Karpas-422 (cell line): ENCODE measurements at regions not wholly inside any gene's neighbourhood (a gene's known extent, or its start where the extent isn't known, plus 50 kb on each side); places are given as distances from the start of the nearest gene placed in this dataset.

Experiments
- DNase-seq: peaks from one replicate; pipeline ENCODE4 v3.0.0-alpha.2; 2015
- H2AFZ ChIP-seq: fragments of 200-600 bp; sonication (generic); 2 replicates; pipeline ENCODE4 v1.6.1; 2014; ENCODE audit warnings: antibody characterized with exemption, low read length, mixed read lengths
- H3K27ac ChIP-seq: fragments of 200-600 bp; sonication (generic); 2 replicates; pipeline ENCODE4 v1.5.1; 2014; ENCODE audit warnings: mild to moderate bottlenecking, low read length, moderate library complexity
- H3K27me3 ChIP-seq: fragments of 200-600 bp; sonication (generic); 2 replicates; pipeline ENCODE4 v1.6.1; 2014; ENCODE audit warnings: low read length, mixed read lengths
- H3K36me3 ChIP-seq: fragments of 200-600 bp; sonication (generic); 2 replicates; pipeline ENCODE4 v1.6.1; 2014; ENCODE audit warnings: low read length, mixed read lengths; ENCODE audit not compliant: insufficient read depth
- H3K4me1 ChIP-seq: fragments of 200-600 bp; sonication (generic); 2 replicates; pipeline ENCODE4 v1.6.1; 2014; ENCODE audit warnings: mild to moderate bottlenecking, low read length, mixed read lengths
- H3K4me2 ChIP-seq: fragments of 200-600 bp; sonication (generic); 2 replicates; pipeline ENCODE4 v1.6.1; 2014; ENCODE audit warnings: low read length, low read depth, mild to moderate bottlenecking; ENCODE audit not compliant: poor library complexity, severe bottlenecking
- H3K4me3 ChIP-seq: fragments of 200-600 bp; sonication (generic); 2 replicates; pipeline ENCODE4 v1.5.1; 2014; ENCODE audit warnings: mild to moderate bottlenecking, antibody characterized with exemption, low read length, mixed read lengths
- H3K79me2 ChIP-seq: fragments of 200-600 bp; sonication (generic); 2 replicates; pipeline ENCODE4 v1.6.1; 2014; ENCODE audit warnings: mild to moderate bottlenecking, low read length, mixed read lengths
- H3K9ac ChIP-seq: fragments of 200-600 bp; sonication (generic); 2 replicates; pipeline ENCODE4 v1.6.0; 2014; ENCODE audit warnings: low read length
- H3K9me2 ChIP-seq: fragments of 200-600 bp; sonication (generic), shearing (Covaris generic); replicated peaks from 2 replicates; pipeline ENCODE4 v1.6.0; 2014; ENCODE audit warnings: mild to moderate bottlenecking, low read length, moderate library complexity; ENCODE audit not compliant: insufficient read depth
- H3K9me3 ChIP-seq: fragments of 300-700, 200-600 bp; sonication (generic); 2 replicates; pipeline ENCODE4 v1.6.1; 2014; ENCODE audit warnings: low read length, mixed read lengths
- H4K20me1 ChIP-seq: fragments of 200-600 bp; sonication (generic); 2 replicates; pipeline ENCODE4 v1.6.1; 2014; ENCODE audit warnings: mild to moderate bottlenecking, antibody characterized with exemption, low read length, low read depth; ENCODE audit not compliant: insufficient read depth

DNA sequence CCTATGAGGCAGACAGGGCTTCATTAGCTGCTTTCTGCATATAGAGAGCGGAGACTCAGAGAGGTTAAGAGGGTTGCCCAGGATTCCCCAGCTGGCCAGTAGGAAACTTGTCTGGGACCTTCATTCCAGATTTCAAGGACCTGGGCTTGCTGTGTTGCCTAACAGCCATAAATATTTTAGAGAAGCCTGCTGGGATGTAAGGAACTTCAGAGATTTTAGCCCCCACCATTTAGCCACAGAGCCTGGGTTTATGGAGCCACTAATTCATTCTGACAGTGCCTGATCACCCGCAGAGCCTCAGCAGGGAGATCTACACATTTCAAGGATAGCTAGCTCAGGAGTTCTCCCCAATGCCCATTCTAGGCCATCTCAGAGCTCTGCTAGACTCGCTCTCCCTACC lies 56.6 kb upstream of the TRUB1 start:
- no peak overlapping the region for H2AFZ ChIP-seq
- H3K9me2 ChIP-seq, result no peaks in the 10 kb centered on the region
- H3K36me3 ChIP-seq, result no peaks in the 10 kb centered on the region
- DNase-seq, result no peak
- no peak overlapping the region for H3K9ac ChIP-seq
- no peaks in the 10 kb centered on the region for H3K9me3 ChIP-seq
- no peaks in the 10 kb centered on the region for H4K20me1 ChIP-seq
- H3K4me1 ChIP-seq, result 0 out of 2 replicates have a peak, but pooled peaks cover 2% of the 10 kb centered on the region
- no peaks in the 10 kb centered on the region for H3K79me2 ChIP-seq
- no peak overlapping the region for H3K4me3 ChIP-seq
- H3K27ac ChIP-seq, result no peak overlapping the region
- no peak overlapping the region for H3K4me2 ChIP-seq
- H3K27me3 ChIP-seq, result no peaks in the 10 kb centered on the region

- H3K9me3 ChIP-seq, result no peaks in the 10 kb centered on the region
- H3K9ac ChIP-seq, result no peak overlapping the region
- no peaks in the 10 kb centered on the region for H3K79me2 ChIP-seq
- DNase-seq, result no peak
- no peaks in the 10 kb centered on the region for H3K36me3 ChIP-seq
- H4K20me1 ChIP-seq, result no peaks in the 10 kb centered on the region
- H3K9me2 ChIP-seq, result no peaks in the 10 kb centered on the region
- no peak overlapping the region for H3K4me3 ChIP-seq
- no peak overlapping the region for H2AFZ ChIP-seq
- no peak overlapping the region for H3K27ac ChIP-seq
- H3K27me3 ChIP-seq, result no peaks in the 10 kb centered on the region
- H3K4me1 ChIP-seq, result 0 out of 2 replicates have a peak, but pooled peaks cover 2% of the 10 kb centered on the region
- H3K4me2 ChIP-seq, result no peak overlapping the region
These were observed 56.1 kb upstream of the TRUB1 start for GRCh38 chr10:114881901-114882300.

DNA sequence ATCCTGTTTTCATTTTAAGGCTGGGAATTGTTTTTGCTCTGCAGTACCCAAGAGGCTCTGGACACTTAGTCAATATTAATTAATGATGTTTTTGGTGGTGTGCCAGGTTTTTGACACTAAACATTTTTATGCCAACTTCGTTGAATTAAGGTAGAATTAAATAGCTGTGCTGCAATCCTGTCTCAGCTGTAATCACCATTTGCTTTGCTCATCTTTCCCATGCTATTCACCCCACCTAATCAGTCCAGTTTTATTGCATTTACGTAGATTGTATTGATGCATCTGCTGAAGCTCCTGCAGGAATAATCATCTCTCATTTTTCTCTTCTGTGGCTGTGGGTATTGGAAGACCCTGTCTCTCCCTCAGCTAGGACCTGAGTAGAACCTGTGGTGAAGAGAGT lies 52.6 kb upstream of the TRUB1 start:
- no peak overlapping the region for H3K4me2 ChIP-seq
- H3K9ac ChIP-seq, result no peak overlapping the region
- H3K4me1 ChIP-seq, result no peaks in the 10 kb centered on the region
- no peak overlapping the region for H3K4me3 ChIP-seq
- H3K36me3 ChIP-seq, result no peaks in the 10 kb centered on the region
- H4K20me1 ChIP-seq, result no peaks in the 10 kb centered on the region
- H2AFZ ChIP-seq, result no peak overlapping the region
- no peaks in the 10 kb centered on the region for H3K79me2 ChIP-seq
- no peak for DNase-seq
- no peaks in the 10 kb centered on the region for H3K27me3 ChIP-seq
- no peaks in the 10 kb centered on the region for H3K9me3 ChIP-seq
- H3K9me2 ChIP-seq, result no peaks in the 10 kb centered on the region
- no peak overlapping the region for H3K27ac ChIP-seq
